ENCODE measurements at regions not wholly inside any gene's neighbourhood (a gene's known extent, or its start where the extent isn't known, plus 50 kb on each side); places are given as distances from the start of the nearest gene placed in this dataset.

GRCh38 chr5:6843335-6843734 lies 130.1 kb downstream of the TENT4A start (continued):
- no peak for TF ChIP-seq EZH2 (IDR thresholded peaks at IDR 0.05; ENCODE audit: low read depth, low read length, severe bottlenecking)

All from H1 (cell line).